Transverse colon (tissue), 4 donors: ENCODE measurements at regions not wholly inside any gene's neighbourhood (a gene's known extent, or its start where the extent isn't known, plus 50 kb on each side); places are given as distances from the start of the nearest gene placed in this dataset.

Source experiments
- DNase-seq: peaks from one replicate; pipeline ENCODE4 v3.0.0-alpha.2; 2019
- H3K27ac ChIP-seq, 4 donors: fragments of 200-600 bp; sonication (generic); 2 replicates each; pipeline ENCODE4 v1.5.1; 2016 to 2018; ENCODE audit warnings: inconsistent platforms in 4 of 4
- H3K27me3 ChIP-seq: fragments of 200-600 bp; sonication (generic); 2 replicates; pipeline ENCODE4 v1.5.1; 2017; ENCODE audit warnings: inconsistent platforms
- H3K36me3 ChIP-seq, 4 donors: fragments of 200-600 bp; sonication (generic); 2 replicates each; pipeline ENCODE4 v1.5.1; 2017 to 2019; ENCODE audit warnings: inconsistent platforms in 4 of 4
- H3K4me1 ChIP-seq, 4 donors: fragments of 200-600 bp; sonication (generic); 2 replicates each; pipeline ENCODE4 v1.5.1; 2017 to 2020; ENCODE audit warnings: inconsistent platforms in 4 of 4
- H3K4me3 ChIP-seq, 4 donors: fragments of 200-600 bp; sonication (generic); 1 replicate in 1 of 4; 2 replicates in 3 of 4; pipeline versions ENCODE4 v1.5.1 to v1.6.1; 2017 to 2019; ENCODE audit warnings: inconsistent platforms in 4 of 4
- H3K9me3 ChIP-seq, 2 donors: fragments of 200-600 bp; sonication (generic); 2 replicates each; pipeline ENCODE4 v1.5.1; 2017 to 2019; ENCODE audit warnings: inconsistent platforms in 2 of 2
- CTCF ChIP-seq, 5 experiments: fragments of 200-600 bp in 3 of 5; fragments of 450-650 bp in 2 of 5; sonication (generic) in 3 of 5; IDR thresholded peaks; 1 replicate in 2 of 5; 2 replicates in 3 of 5; pipeline ENCODE4 v1.5.1; 2016 to 2017; ENCODE audit warnings: antibody characterized with exemption in 5 of 5, inconsistent platforms in 3 of 5, mild to moderate bottlenecking in 2 of 5, moderate library complexity in 1 of 5
- EP300 ChIP-seq: sonication (generic); formaldehyde crosslinking; IDR thresholded peaks from one replicate; pipeline ENCODE4 v1.6.1; 2017; ENCODE audit warnings: antibody characterized with exemption, low read depth
- POLR2A ChIP-seq: fragments of 450-650 bp; IDR thresholded peaks from one replicate; pipeline ENCODE4 v1.6.1; 2016; ENCODE audit warnings: antibody characterized with exemption, mild to moderate bottlenecking, moderate library complexity
- POLR2AphosphoS5 ChIP-seq, 3 donors: sonication (generic); formaldehyde crosslinking; IDR thresholded peaks; one replicate each; pipeline ENCODE4 v1.6.1; 2016; ENCODE audit warnings: antibody characterized with exemption in 3 of 3
- WGBS, 2 donors: methylation state at CpG; one replicate each; pipeline ENCODE4 v1.1.5; 2018; ENCODE audit warnings: low coverage in 1 of 2; 5-methylcytosine and 5-hydroxymethylcytosine counted together
- in situ Hi-C, 4 donors: fragments of 200-750 bp; cut with MboI; loops; one replicate each; pipeline versions ENCODE4 v1.15.0 to v1.15.1; 2017; ENCODE audit warnings: low sequenced_read_pairs in 3 of 4, low pct_ligation_motif_present in 1 of 4, low pct_unique_long_range_greater_than_20kb in 1 of 4
- intact Hi-C: fragments of 100-400 bp; cut with DNase I; formaldehyde crosslinking; loops from one replicate; pipeline ENCODE4 v1.15.1; 2023; ENCODE audit warnings: low total_unique reads

DNA sequence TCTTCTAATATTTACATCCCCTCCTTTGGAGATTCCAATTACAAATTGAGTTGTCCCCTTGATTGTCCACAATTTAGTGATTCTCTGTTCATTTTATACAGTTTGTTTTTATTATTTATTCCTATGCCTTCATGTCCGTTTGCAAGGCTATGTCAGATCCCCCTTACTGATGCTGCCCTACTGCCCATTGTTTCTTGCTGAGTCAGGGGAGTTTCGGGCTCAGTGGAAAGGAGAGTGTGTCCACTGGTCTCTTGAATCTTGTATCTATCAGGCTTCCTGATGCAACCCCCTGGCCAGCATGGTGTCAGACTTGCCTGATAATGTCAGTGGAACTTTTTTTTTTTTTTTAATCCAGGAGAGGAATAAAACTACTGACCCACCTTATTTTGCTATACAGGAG lies 384.4 kb downstream of the CDC14C start:
- WGBS, 2 donors, result 70 to 94% methylated on average over 2 of the region's 2 CpGs
- in situ Hi-C loops, result no loop called here
- Histone ChIP-seq H3K4me1 (no peaks in the 10 kb centered on the region), H3K27me3 (no peaks in the 10 kb centered on the region), H3K36me3 (no peaks in the 10 kb centered on the region), H3K4me3 (no peak overlapping the region), H3K9me3 (no peaks in the 10 kb centered on the region), H3K27ac (no peak overlapping the region)
- DNase-seq, result no peak
- intact Hi-C loops, result no loop called here
- TF ChIP-seq POLR2A (no peak), EP300 (no peak), CTCF (IDR thresholded peaks at IDR 0.05) (no peak), POLR2AphosphoS5 (IDR thresholded peaks at IDR 0.05) (no peak)

DNA sequence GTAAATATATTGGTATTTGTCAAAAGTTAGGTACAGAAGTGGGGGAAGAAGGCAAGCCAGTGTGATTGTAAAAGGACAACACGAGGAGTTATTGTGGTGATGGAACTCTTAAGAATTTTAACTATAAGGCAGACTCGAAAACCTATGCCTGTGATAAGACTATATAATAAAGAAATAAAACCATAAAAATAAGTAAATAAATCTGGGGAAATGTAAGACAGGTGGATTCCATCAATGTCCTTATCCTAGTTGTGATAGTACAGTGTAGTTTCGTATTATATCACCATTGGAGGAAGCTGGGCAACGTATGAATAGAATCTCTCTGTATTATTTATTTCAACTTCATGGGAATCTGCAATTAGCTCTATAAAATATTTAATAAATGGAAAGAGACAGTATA lies 395.7 kb downstream of the CDC14C start:
- H3K27me3 ChIP-seq, result no peaks in the 10 kb centered on the region
- no peaks in the 10 kb centered on the region for H3K9me3 ChIP-seq
- H3K4me1 ChIP-seq, result no peaks in the 10 kb centered on the region
- WGBS, 2 donors, result 34 to 48% methylated on average over 4 of the region's 4 CpGs
- no peak overlapping the region for H3K27ac ChIP-seq
- no peaks in the 10 kb centered on the region for H3K36me3 ChIP-seq
- no peak overlapping the region for H3K4me3 ChIP-seq
- intact Hi-C loops, result no loop called here
- no peak for DNase-seq
- no peak for TF ChIP-seq EP300
- TF ChIP-seq POLR2A, result no peak
- no peak for TF ChIP-seq POLR2AphosphoS5 (IDR thresholded peaks at IDR 0.05)
- no peak for TF ChIP-seq CTCF (IDR thresholded peaks at IDR 0.05)
- in situ Hi-C loops, result no loop called here

- Histone ChIP-seq H3K36me3 (no peaks in the 10 kb centered on the region), H3K4me3 (no peak overlapping the region), H3K4me1 (no peaks in the 10 kb centered on the region), H3K9me3 (no peaks in the 10 kb centered on the region), H3K27ac (no peak overlapping the region), H3K27me3 (no peaks in the 10 kb centered on the region)
- intact Hi-C loops (no loop called here), in situ Hi-C loops (no loop called here)
- DNase-seq, result no peak
- 75 to 88% methylated on average over 1 of the region's 1 CpG for WGBS, 2 donors
- TF ChIP-seq CTCF (IDR thresholded peaks at IDR 0.05) (no peak), EP300 (no peak), POLR2AphosphoS5 (IDR thresholded peaks at IDR 0.05) (no peak), POLR2A (no peak)
Measured at GRCh38 chr7:49321843-49322242, 397.5 kb downstream of the CDC14C start.

DNA sequence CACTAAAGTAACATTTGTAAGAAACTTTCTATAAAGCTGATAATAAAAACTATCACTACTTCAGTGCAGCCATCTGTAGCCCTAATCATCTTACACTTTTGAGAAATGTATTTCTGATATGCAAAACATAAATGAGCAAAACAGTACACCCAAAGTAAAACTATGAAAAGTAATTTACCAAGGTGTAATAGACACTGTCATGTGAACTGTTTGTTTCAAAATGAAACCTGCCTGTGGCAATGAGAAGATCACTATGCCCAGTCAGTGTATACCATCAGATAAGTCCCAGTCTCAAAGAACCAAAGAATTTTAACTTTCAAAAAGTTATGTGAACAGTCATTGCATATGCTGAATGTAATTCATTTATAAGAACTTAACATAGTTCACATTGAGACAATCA lies 398.1 kb downstream of the CDC14C start:
- Histone ChIP-seq H3K36me3 (no peaks in the 10 kb centered on the region), H3K4me1 (no peaks in the 10 kb centered on the region), H3K9me3 (no peaks in the 10 kb centered on the region), H3K27me3 (no peaks in the 10 kb centered on the region), H3K27ac (no peak overlapping the region), H3K4me3 (no peak overlapping the region)
- intact Hi-C loops, result no loop called here
- no peak for TF ChIP-seq EP300
- TF ChIP-seq POLR2A, result no peak
- no peak for TF ChIP-seq CTCF (IDR thresholded peaks at IDR 0.05)
- no peak for TF ChIP-seq POLR2AphosphoS5 (IDR thresholded peaks at IDR 0.05)
- in situ Hi-C loops, result no loop called here
- DNase-seq, result no peak
